Caco-2 (cell line): ENCODE measurements at regions not wholly inside any gene's neighbourhood (a gene's known extent, or its start where the extent isn't known, plus 50 kb on each side); places are given as distances from the start of the nearest gene placed in this dataset.

Experiments
- BruUV-seq: library from RNA; stranded (reverse); fragments of 400-500 nt; replicated peaks from 2 replicates; lab custom pipeline; 2021; lab: Mats Ljungman, UMichigan
- CTCF ChIA-PET: fragments of 300-600 bp; sonication (Branson Sonifier 250); formaldehyde crosslinking; loops from one replicate; lab custom pipeline; 2022; ENCODE audit warnings: antibody characterized with exemption; lab: Charles Lee
- POLR2A ChIA-PET: fragments of 300-600 bp; sonication (Branson Sonifier 250); formaldehyde crosslinking; loops from one replicate; lab custom pipeline; 2022; ENCODE audit warnings: antibody characterized with exemption; lab: Charles Lee
- DNase-seq, 2 experiments: peaks; one replicate each; pipeline versions ENCODE4 v3.0.0 to v3.0.0-alpha.2; 2020 to 2022
- H3K27me3 ChIP-seq: replicated peaks from 2 replicates; pipeline ENCODE4 v1.6.0; 2011; ENCODE audit warnings: low read length; ENCODE audit not compliant: control insufficient read depth, insufficient read depth
- H3K36me3 ChIP-seq: 2 replicates; pipeline ENCODE4 v1.5.1; 2011; ENCODE audit warnings: low read length; ENCODE audit not compliant: control insufficient read depth, insufficient read depth
- H3K4me1 ChIP-seq: fragments of 250-450 bp; sonication (Bioruptor Pico); 2 replicates; pipeline ENCODE4 v1.5.1; 2020; ENCODE audit warnings: mild to moderate bottlenecking
- H3K4me3 ChIP-seq: 2 replicates; pipeline ENCODE4 v1.5.1; 2011; ENCODE audit warnings: low read depth, mild to moderate bottlenecking, control low read depth, low read length
- H3K9me3 ChIP-seq: fragments of 250-450 bp; sonication (Bioruptor Pico); 2 replicates; pipeline ENCODE4 v1.5.1; 2020; ENCODE audit warnings: mild to moderate bottlenecking, moderate library complexity
- H3K27ac Mint-ChIP-seq: one replicate; pipeline ENCODE4 v1.8.0; 2022; ENCODE audit warnings: mixed read lengths; ENCODE audit not compliant: unreplicated experiment
- H3K27me3 Mint-ChIP-seq: one replicate; pipeline ENCODE4 v1.8.0; 2022; ENCODE audit warnings: mixed read lengths; ENCODE audit not compliant: insufficient read depth, unreplicated experiment
- H3K36me3 Mint-ChIP-seq: one replicate; pipeline ENCODE4 v1.8.0; 2022; ENCODE audit warnings: mild to moderate bottlenecking, mixed read lengths; ENCODE audit not compliant: insufficient read depth, unreplicated experiment
- H3K4me1 Mint-ChIP-seq: one replicate; pipeline ENCODE4 v1.8.0; 2022; ENCODE audit warnings: low read depth, mixed read lengths; ENCODE audit not compliant: unreplicated experiment
- H3K4me3 Mint-ChIP-seq: one replicate; pipeline ENCODE4 v1.8.0; 2022; ENCODE audit warnings: mild to moderate bottlenecking, moderate library complexity, mixed read lengths; ENCODE audit not compliant: unreplicated experiment
- H3K9me3 Mint-ChIP-seq: one replicate; pipeline ENCODE4 v1.8.0; 2022; ENCODE audit warnings: mixed read lengths; ENCODE audit not compliant: unreplicated experiment
- intact Hi-C: fragments of 100-400 bp; cut with micrococcal nuclease; formaldehyde crosslinking; loops from one replicate; pipeline ENCODE4 v1.10.0; 2022; ENCODE audit not compliant: unreplicated experiment
- TF ChIP-seq, protein P1 (sequence below), 2 experiments: fragments of 200-600 bp in 1 of 2; IDR thresholded peaks; 1 replicate in 1 of 2; 2 replicates in 1 of 2; pipeline versions ENCODE4 v1.5.1 to v1.8.0; 2011 to 2022; ENCODE audit warnings: antibody characterized with exemption in 1 of 2, control low read depth in 1 of 2, inconsistent platforms in 1 of 2, low read depth in 1 of 2, low read length in 1 of 2, mild to moderate bottlenecking in 1 of 2, moderate library complexity in 1 of 2; ENCODE audit not compliant: insufficient read depth in 1 of 2, severe bottlenecking in 1 of 2, unreplicated experiment in 1 of 2

- CTCF ChIA-PET = no interaction called here
- Mint-ChIP-seq H3K9me3 (peaks cover 9% of the 10 kb centered on the region), H3K4me3 (no peak overlapping the region), H3K27me3 (no peaks in the 10 kb centered on the region), H3K4me1 (no peaks in the 10 kb centered on the region), H3K36me3 (no peaks in the 10 kb centered on the region), H3K27ac (no peak overlapping the region)
- Histone ChIP-seq H3K36me3 (no peaks in the 10 kb centered on the region), H3K9me3 (0 out of 2 replicates have a peak, but pooled peaks cover 3% of the 10 kb centered on the region), H3K4me3 (no peak overlapping the region), H3K27me3 (no peaks in the 10 kb centered on the region), H3K4me1 (no peaks in the 10 kb centered on the region)
- DNase-seq = no peak
- POLR2A ChIA-PET = no interaction called here
- no TSS peak for BruUV-seq
- TF ChIP-seq, protein P1, sequence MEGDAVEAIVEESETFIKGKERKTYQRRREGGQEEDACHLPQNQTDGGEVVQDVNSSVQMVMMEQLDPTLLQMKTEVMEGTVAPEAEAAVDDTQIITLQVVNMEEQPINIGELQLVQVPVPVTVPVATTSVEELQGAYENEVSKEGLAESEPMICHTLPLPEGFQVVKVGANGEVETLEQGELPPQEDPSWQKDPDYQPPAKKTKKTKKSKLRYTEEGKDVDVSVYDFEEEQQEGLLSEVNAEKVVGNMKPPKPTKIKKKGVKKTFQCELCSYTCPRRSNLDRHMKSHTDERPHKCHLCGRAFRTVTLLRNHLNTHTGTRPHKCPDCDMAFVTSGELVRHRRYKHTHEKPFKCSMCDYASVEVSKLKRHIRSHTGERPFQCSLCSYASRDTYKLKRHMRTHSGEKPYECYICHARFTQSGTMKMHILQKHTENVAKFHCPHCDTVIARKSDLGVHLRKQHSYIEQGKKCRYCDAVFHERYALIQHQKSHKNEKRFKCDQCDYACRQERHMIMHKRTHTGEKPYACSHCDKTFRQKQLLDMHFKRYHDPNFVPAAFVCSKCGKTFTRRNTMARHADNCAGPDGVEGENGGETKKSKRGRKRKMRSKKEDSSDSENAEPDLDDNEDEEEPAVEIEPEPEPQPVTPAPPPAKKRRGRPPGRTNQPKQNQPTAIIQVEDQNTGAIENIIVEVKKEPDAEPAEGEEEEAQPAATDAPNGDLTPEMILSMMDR (IDR thresholded peaks at IDR 0.05; ENCODE audit: insufficient read depth in 1 of 2, low read depth in 1 of 2, low read length in 1 of 2, severe bottlenecking in 1 of 2, unreplicated experiment in 1 of 2) = no peak
- intact Hi-C loops = no loop called here
Observed at GRCh38 chr1:233777566-233777965, 126.9 kb upstream of the SLC35F3 start.

- Histone ChIP-seq H3K4me3 (no peak overlapping the region), H3K9me3 (0 out of 2 replicates have a peak, but pooled peaks cover 3% of the 10 kb centered on the region), H3K4me1 (no peaks in the 10 kb centered on the region), H3K36me3 (no peaks in the 10 kb centered on the region), H3K27me3 (no peaks in the 10 kb centered on the region)
- no peak for DNase-seq
- Mint-ChIP-seq H3K36me3 (no peaks in the 10 kb centered on the region), H3K9me3 (peaks cover 9% of the 10 kb centered on the region), H3K27ac (no peak overlapping the region), H3K4me1 (no peaks in the 10 kb centered on the region), H3K4me3 (no peak overlapping the region), H3K27me3 (no peaks in the 10 kb centered on the region)
- POLR2A ChIA-PET = no interaction called here
- TF ChIP-seq, protein P1 (IDR thresholded peaks at IDR 0.05; ENCODE audit: insufficient read depth in 1 of 2, low read depth in 1 of 2, low read length in 1 of 2, severe bottlenecking in 1 of 2, unreplicated experiment in 1 of 2) = no peak
- CTCF ChIA-PET = no interaction called here
- intact Hi-C loops = no loop called here
- no TSS peak for BruUV-seq
Observed at GRCh38 chr1:233780049-233780448, 124.4 kb upstream of the SLC35F3 start.

DNA sequence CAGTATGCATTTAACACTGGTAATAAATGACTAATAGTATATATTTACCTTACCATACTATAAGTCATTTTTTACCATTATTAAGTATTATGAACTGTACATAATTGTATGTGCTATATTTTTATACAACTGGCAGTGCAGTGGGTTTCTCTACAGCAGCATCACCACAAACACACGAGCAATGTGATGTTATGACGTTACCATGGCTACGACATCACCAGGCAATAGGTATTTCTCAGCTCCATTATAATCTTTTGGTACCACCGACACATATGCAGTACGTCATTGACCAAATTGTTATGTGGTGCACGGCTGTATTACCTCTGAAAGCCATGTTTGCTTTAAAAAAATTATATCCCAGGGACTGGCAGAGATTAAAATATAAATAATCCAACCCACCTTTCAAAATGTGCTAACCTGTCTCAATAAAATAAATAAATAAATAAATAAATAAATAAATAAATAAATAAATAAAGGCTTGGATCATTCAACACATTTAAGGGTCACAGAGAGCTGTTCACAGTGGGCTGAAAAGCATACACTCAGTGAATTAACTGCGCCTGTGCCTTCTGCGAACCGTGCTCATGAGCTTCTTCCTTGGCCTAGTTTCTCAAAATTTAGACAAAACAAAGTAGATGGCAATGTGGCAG is 121.4 kb upstream of the SLC35F3 start:
- CTCF ChIA-PET = no interaction called here
- intact Hi-C loops = no loop called here
- Histone ChIP-seq H3K4me1 (no peaks in the 10 kb centered on the region), H3K36me3 (no peaks in the 10 kb centered on the region), H3K9me3 (0 out of 2 replicates have a peak, but pooled peaks cover 3% of the 10 kb centered on the region), H3K4me3 (no peak overlapping the region), H3K27me3 (no peaks in the 10 kb centered on the region)
- H3K4me3 Mint-ChIP-seq = no peak overlapping the region
- POLR2A ChIA-PET = no interaction called here
- no peaks in the 10 kb centered on the region for H3K4me1 Mint-ChIP-seq
- no peak overlapping the region for H3K27ac Mint-ChIP-seq
- H3K36me3 Mint-ChIP-seq = peaks cover 6% of the 10 kb centered on the region
- BruUV-seq = no TSS peak
- no peak for DNase-seq
- H3K27me3 Mint-ChIP-seq = no peaks in the 10 kb centered on the region
- TF ChIP-seq, protein P1 (IDR thresholded peaks at IDR 0.05; ENCODE audit: insufficient read depth in 1 of 2, low read depth in 1 of 2, low read length in 1 of 2, severe bottlenecking in 1 of 2, unreplicated experiment in 1 of 2) = no peak
- H3K9me3 Mint-ChIP-seq = peaks cover 9% of the 10 kb centered on the region
